HG03108 (cell line): ENCODE measurements at regions not wholly inside any gene's neighbourhood (a gene's known extent, or its start where the extent isn't known, plus 50 kb on each side); places are given as distances from the start of the nearest gene placed in this dataset.
"Not testable (repeated sequence)": the region's sequence is repeated elsewhere in the genome, so short reads cannot be mapped to it uniquely, and the experiment has no call there.

ENCODE experiments used
- ATAC-seq: cut with Tn5 transposase; IDR thresholded peaks from one replicate; pipeline ENCODE4 v1.9.1; 2021; ENCODE audit warnings: moderate library complexity; ENCODE audit not compliant: unreplicated experiment

- ATAC-seq: no peak
These were observed 451.0 kb downstream of the RNF144A start for GRCh38 chr2:7368211-7368610.

GRCh38 chr2:7373156-7373555 lies 455.9 kb downstream of the RNF144A start:
- ATAC-seq: no peak

GRCh38 chr2:7375901-7376300 lies 458.7 kb downstream of the RNF144A start:
- ATAC-seq: no peak

- no peak for ATAC-seq
These were observed 460.8 kb downstream of the RNF144A start for GRCh38 chr2:7377916-7378569.

- no peak for ATAC-seq
These were observed 461.4 kb downstream of the RNF144A start for GRCh38 chr2:7378591-7378990.

- no peak for ATAC-seq
These were observed 462.6 kb downstream of the RNF144A start for GRCh38 chr2:7379799-7380198.

GRCh38 chr2:7384773-7385349 lies 467.6 kb downstream of the RNF144A start:
- ATAC-seq: no peak

- ATAC-seq: not testable (repeated sequence)
These were observed 473.1 kb downstream of the RNF144A start for GRCh38 chr2:7390311-7390710.

GRCh38 chr2:7392076-7392787 lies 475.0 kb downstream of the RNF144A start:
- ATAC-seq: no peak

GRCh38 chr2:7394195-7394594 lies 477.0 kb downstream of the RNF144A start:
- no peak for ATAC-seq

GRCh38 chr2:7400628-7401027 lies 483.4 kb downstream of the RNF144A start:
- ATAC-seq: no peak

GRCh38 chr2:7403092-7403775 lies 486.0 kb downstream of the RNF144A start:
- ATAC-seq: no peak

GRCh38 chr2:7405861-7406715 lies 488.9 kb downstream of the RNF144A start:
- no peak for ATAC-seq

- no peak for ATAC-seq
These were observed 489.8 kb downstream of the RNF144A start for GRCh38 chr2:7407001-7407400.

GRCh38 chr2:7407906-7408680 lies 490.9 kb downstream of the RNF144A start:
- ATAC-seq: no peak

GRCh38 chr2:7411691-7412090 lies 494.5 kb downstream of the RNF144A start:
- ATAC-seq: no peak

GRCh38 chr2:7417845-7418742 lies 500.9 kb downstream of the RNF144A start:
- ATAC-seq: no peak

GRCh38 chr2:7419186-7419585 lies 502.0 kb downstream of the RNF144A start:
- no peak for ATAC-seq

GRCh38 chr2:7419814-7420311 lies 502.7 kb downstream of the RNF144A start:
- no peak for ATAC-seq
